Sigmoid colon (tissue), 6 donors: ENCODE measurements at regions not wholly inside any gene's neighbourhood (a gene's known extent, or its start where the extent isn't known, plus 50 kb on each side); places are given as distances from the start of the nearest gene placed in this dataset.

Source experiments
- DNase-seq: peaks from one replicate; pipeline ENCODE4 v3.0.0-alpha.2; 2019
- H3K27ac ChIP-seq, 4 donors: fragments of 200-600 bp; sonication (generic); one replicate each; pipeline ENCODE4 v1.5.1; 2016 to 2019; ENCODE audit warnings: mild to moderate bottlenecking in 1 of 4
- H3K27me3 ChIP-seq, 3 donors: fragments of 200-600 bp; sonication (generic); one replicate each; pipeline ENCODE4 v1.5.1; 2019; ENCODE audit warnings: mild to moderate bottlenecking in 1 of 3
- H3K36me3 ChIP-seq, 4 donors: fragments of 200-600 bp; sonication (generic); one replicate each; pipeline ENCODE4 v1.5.1; 2016 to 2019
- H3K4me1 ChIP-seq, 4 donors: fragments of 200-600 bp; sonication (generic); one replicate each; pipeline ENCODE4 v1.5.1; 2017 to 2019
- H3K4me3 ChIP-seq, 4 donors: fragments of 200-600 bp; sonication (generic); one replicate each; pipeline ENCODE4 v1.5.1; 2017 to 2019; ENCODE audit warnings: mild to moderate bottlenecking in 2 of 4, moderate library complexity in 1 of 4
- H3K9me3 ChIP-seq, 4 donors: fragments of 200-600 bp in 3 of 4; sonication (generic) in 3 of 4; one replicate each; pipeline versions ENCODE4 v1.5.1 to v1.6.1; 2013 to 2019
- CTCF ChIP-seq, 4 experiments: fragments of 450-650 bp in 3 of 4; fragments of 200-600 bp in 1 of 4; IDR thresholded peaks; one replicate each; pipeline ENCODE4 v1.5.1; 2016 to 2019; ENCODE audit warnings: antibody characterized with exemption in 4 of 4, mild to moderate bottlenecking in 3 of 4, moderate library complexity in 2 of 4
- EP300 ChIP-seq, 4 donors: sonication (generic); formaldehyde crosslinking; IDR thresholded peaks; one replicate each; pipeline ENCODE4 v1.6.1; 2017; ENCODE audit warnings: antibody characterized with exemption in 4 of 4
- POLR2A ChIP-seq, 2 donors: fragments of 450-650 bp; IDR thresholded peaks; one replicate each; pipeline ENCODE4 v1.6.1; 2016; ENCODE audit warnings: antibody characterized with exemption in 2 of 2, mild to moderate bottlenecking in 2 of 2, moderate library complexity in 2 of 2
- POLR2AphosphoS5 ChIP-seq, 4 donors: sonication (generic); formaldehyde crosslinking; IDR thresholded peaks; one replicate each; pipeline ENCODE4 v1.6.1; 2017; ENCODE audit warnings: antibody characterized with exemption in 4 of 4
- WGBS, 2 donors: extraction: QIAGEN DNeasy Blood & Tissue Kit; methylation state at CpG; one replicate each; pipeline ENCODE4 v1.1.7; 2013; 5-methylcytosine and 5-hydroxymethylcytosine counted together
- intact Hi-C: fragments of 100-400 bp; cut with DNase I; formaldehyde crosslinking; loops from one replicate; pipeline ENCODE4 v1.15.1; 2023
- donor health status: healthy with polysubstance abuse.
- donor health status: healthy.

GRCh38 chr21:35727830-35728229 lies 332.5 kb downstream of the SETD4 start:
- no peaks in the 10 kb centered on the region for H3K9me3 ChIP-seq
- H3K4me1 ChIP-seq: no peaks in the 10 kb centered on the region
- TF ChIP-seq CTCF (IDR thresholded peaks at IDR 0.05): no peak
- no peak for TF ChIP-seq EP300 (IDR thresholded peaks at IDR 0.05)
- TF ChIP-seq POLR2AphosphoS5 (IDR thresholded peaks at IDR 0.05): no peak
- no peaks in the 10 kb centered on the region for H3K36me3 ChIP-seq
- no peak overlapping the region for H3K27ac ChIP-seq
- DNase-seq: no peak
- 61 to 78% methylated on average over 2 of the region's 2 CpGs for WGBS, 2 donors
- H3K4me3 ChIP-seq: no peak overlapping the region
- intact Hi-C loops: no loop called here
- peaks cover 0 to 18% (median 0%) of the 10 kb centered on the region in 3 donors for H3K27me3 ChIP-seq

GRCh38 chr21:35724156-35724555 lies 336.2 kb downstream of the SETD4 start:
- Histone ChIP-seq H3K4me3 (no peak overlapping the region), H3K4me1 (no peaks in the 10 kb centered on the region), H3K36me3 (no peaks in the 10 kb centered on the region), H3K27ac (no peak overlapping the region), H3K27me3 (peaks cover 0 to 12% (median 0%) of the 10 kb centered on the region in 3 donors), H3K9me3 (no peaks in the 10 kb centered on the region)
- DNase-seq: no peak
- no peak for TF ChIP-seq POLR2AphosphoS5 (IDR thresholded peaks at IDR 0.05)
- no peak for TF ChIP-seq POLR2A (IDR thresholded peaks at IDR 0.05)
- TF ChIP-seq CTCF (IDR thresholded peaks at IDR 0.05): no peak
- no peak for TF ChIP-seq EP300 (IDR thresholded peaks at IDR 0.05)
- 89 to 90% methylated on average over 4 of the region's 4 CpGs for WGBS, 2 donors
- intact Hi-C loops: no loop called here

GRCh38 chr21:35721701-35722100 lies 338.6 kb downstream of the SETD4 start:
- H3K9me3 ChIP-seq: no peaks in the 10 kb centered on the region
- H3K36me3 ChIP-seq: no peaks in the 10 kb centered on the region
- no peak overlapping the region for H3K27ac ChIP-seq
- 69 to 91% methylated on average over 4 of the region's 4 CpGs for WGBS, 2 donors
- no peak for DNase-seq
- H3K4me1 ChIP-seq: no peaks in the 10 kb centered on the region
- TF ChIP-seq POLR2AphosphoS5 (IDR thresholded peaks at IDR 0.05): no peak
- TF ChIP-seq CTCF (IDR thresholded peaks at IDR 0.05): no peak
- TF ChIP-seq POLR2A (IDR thresholded peaks at IDR 0.05): no peak
- TF ChIP-seq EP300 (IDR thresholded peaks at IDR 0.05): no peak
- intact Hi-C loops: no loop called here
- no peak overlapping the region for H3K4me3 ChIP-seq
- peaks cover 0 to 8% (median 0%) of the 10 kb centered on the region in 3 donors for H3K27me3 ChIP-seq

GRCh38 chr21:35720208-35720731 lies 340.1 kb downstream of the SETD4 start:
- WGBS, 2 donors: 38 to 58% methylated on average over 6 of the region's 6 CpGs
- Histone ChIP-seq H3K4me1 (no peaks in the 10 kb centered on the region), H3K4me3 (no peak overlapping the region), H3K9me3 (no peaks in the 10 kb centered on the region), H3K27ac (no peak overlapping the region), H3K36me3 (no peaks in the 10 kb centered on the region), H3K27me3 (no peaks in the 10 kb centered on the region)
- DNase-seq: no peak
- intact Hi-C loops: no loop called here
- TF ChIP-seq EP300 (IDR thresholded peaks at IDR 0.05): no peak
- TF ChIP-seq POLR2A (IDR thresholded peaks at IDR 0.05): no peak
- TF ChIP-seq CTCF (IDR thresholded peaks at IDR 0.05): no peak
- TF ChIP-seq POLR2AphosphoS5 (IDR thresholded peaks at IDR 0.05): no peak

- intact Hi-C loops: no loop called here
- no peak for DNase-seq
- Histone ChIP-seq H3K36me3 (no peaks in the 10 kb centered on the region), H3K4me3 (no peak overlapping the region), H3K4me1 (no peaks in the 10 kb centered on the region), H3K27ac (no peak overlapping the region), H3K9me3 (no peaks in the 10 kb centered on the region), H3K27me3 (no peaks in the 10 kb centered on the region)
- 47 to 83% methylated on average over 1 of the region's 1 CpG for WGBS, 2 donors
- no peak for TF ChIP-seq CTCF (IDR thresholded peaks at IDR 0.05)
- no peak for TF ChIP-seq EP300 (IDR thresholded peaks at IDR 0.05)
- TF ChIP-seq POLR2A (IDR thresholded peaks at IDR 0.05): no peak
- no peak for TF ChIP-seq POLR2AphosphoS5 (IDR thresholded peaks at IDR 0.05)
These were observed 341.2 kb downstream of the SETD4 start for GRCh38 chr21:35719080-35719479.
